Large intestine (tissue), 3 donors: ENCODE measurements at regions not wholly inside any gene's neighbourhood (a gene's known extent, or its start where the extent isn't known, plus 50 kb on each side); places are given as distances from the start of the nearest gene placed in this dataset.

ENCODE experiments used
- DNase-seq, 2 donors: peaks; one replicate each; pipeline versions ENCODE4 v3.0.0 to v3.0.0-alpha.2; 2013
- H3K27ac ChIP-seq: one replicate; pipeline ENCODE4 v1.5.1; 2013; ENCODE audit warnings: low read length
- H3K27me3 ChIP-seq: 2 replicates; pipeline ENCODE4 v1.6.1; 2013; ENCODE audit warnings: low read length; ENCODE audit not compliant: control insufficient read depth, insufficient read depth
- H3K36me3 ChIP-seq: 2 replicates; pipeline ENCODE4 v1.6.1; 2013; ENCODE audit warnings: low read length; ENCODE audit not compliant: control insufficient read depth, insufficient read depth
- H3K4me1 ChIP-seq: one replicate; pipeline ENCODE4 v1.6.1; 2013; ENCODE audit warnings: low read length; ENCODE audit not compliant: control insufficient read depth, insufficient read depth
- H3K4me3 ChIP-seq: one replicate; pipeline ENCODE4 v1.5.1; 2013; ENCODE audit warnings: low read length
- H3K9me3 ChIP-seq: one replicate; pipeline ENCODE4 v1.6.1; 2013; ENCODE audit warnings: mild to moderate bottlenecking, low read depth, low read length, moderate library complexity; ENCODE audit not compliant: control insufficient read depth
- WGBS: methylation state at CpG from one replicate; pipeline ENCODE4 v1.1.5; 2013; ENCODE audit warnings: low lambda C conversion rate; ENCODE audit not compliant: insufficient coverage; 5-methylcytosine and 5-hydroxymethylcytosine counted together

- H3K9me3 ChIP-seq = no peaks in the 10 kb centered on the region
- no peaks in the 10 kb centered on the region for H3K27me3 ChIP-seq
- no peaks in the 10 kb centered on the region for H3K4me1 ChIP-seq
- DNase-seq = no peak
- H3K4me3 ChIP-seq = no peak overlapping the region
- 100% methylated on average over 1 of the region's 2 CpGs for WGBS
- no peaks in the 10 kb centered on the region for H3K36me3 ChIP-seq
- no peak overlapping the region for H3K27ac ChIP-seq
Measured at GRCh38 chr10:76735866-76736265, 901.7 kb downstream of the KCNMA1 start.

- H3K27ac ChIP-seq = no peak overlapping the region
- H3K4me1 ChIP-seq = no peaks in the 10 kb centered on the region
- WGBS = 67% methylated on average over 1 of the region's 5 CpGs
- H3K36me3 ChIP-seq = no peaks in the 10 kb centered on the region
- H3K9me3 ChIP-seq = no peaks in the 10 kb centered on the region
- H3K4me3 ChIP-seq = no peak overlapping the region
- no peaks in the 10 kb centered on the region for H3K27me3 ChIP-seq
- no peak for DNase-seq
Measured at GRCh38 chr10:76733441-76733936, 904.1 kb downstream of the KCNMA1 start.

- no peaks in the 10 kb centered on the region for H3K36me3 ChIP-seq
- no peaks in the 10 kb centered on the region for H3K27me3 ChIP-seq
- no peak overlapping the region for H3K4me3 ChIP-seq
- no peaks in the 10 kb centered on the region for H3K9me3 ChIP-seq
- DNase-seq = no peak
- H3K4me1 ChIP-seq = no peaks in the 10 kb centered on the region
- no CpG with 5 or more reads among the region's 3 CpGs for WGBS
- H3K27ac ChIP-seq = no peak overlapping the region
Measured at GRCh38 chr10:76732306-76732705, 905.3 kb downstream of the KCNMA1 start.

- DNase-seq = peak in 1 of 2 donors; percentile 7
- H3K4me1 ChIP-seq = no peaks in the 10 kb centered on the region
- whole genome bisulfite sequencing = no CpG with 5 or more reads among the region's 1 CpG
Measured at GRCh38 chr10:76729841-76730487, 907.6 kb downstream of the KCNMA1 start.

GRCh38 chr10:76729346-76729745 is 908.3 kb downstream of the KCNMA1 start:
- no peak for DNase-seq
- no peaks in the 10 kb centered on the region for H3K27me3 ChIP-seq
- H3K9me3 ChIP-seq = no peaks in the 10 kb centered on the region
- H3K27ac ChIP-seq = no peak overlapping the region
- H3K4me1 ChIP-seq = no peaks in the 10 kb centered on the region
- H3K36me3 ChIP-seq = no peaks in the 10 kb centered on the region
- H3K4me3 ChIP-seq = no peak overlapping the region

More at GRCh38 chr10:76729841-76730487, 907.6 kb downstream of the KCNMA1 start:
- H3K4me3 ChIP-seq = no peak overlapping the region
- no peaks in the 10 kb centered on the region for H3K36me3 ChIP-seq
- no peaks in the 10 kb centered on the region for H3K9me3 ChIP-seq
- no peak overlapping the region for H3K27ac ChIP-seq
- H3K27me3 ChIP-seq = no peaks in the 10 kb centered on the region

GRCh38 chr10:76727038-76727437 is 910.6 kb downstream of the KCNMA1 start:
- H3K4me1 ChIP-seq = no peaks in the 10 kb centered on the region
- no peak for DNase-seq
- H3K4me3 ChIP-seq = no peak overlapping the region
- no peak overlapping the region for H3K27ac ChIP-seq
- WGBS = no CpG with 5 or more reads among the region's 2 CpGs
- H3K36me3 ChIP-seq = no peaks in the 10 kb centered on the region
- peaks cover 10% of the 10 kb centered on the region for H3K27me3 ChIP-seq
- H3K9me3 ChIP-seq = no peaks in the 10 kb centered on the region

- no CpG with 5 or more reads among the region's 9 CpGs for WGBS
- no peak overlapping the region for H3K27ac ChIP-seq
- H3K4me1 ChIP-seq = no peaks in the 10 kb centered on the region
- peaks cover 10% of the 10 kb centered on the region for H3K27me3 ChIP-seq
- no peak for DNase-seq
- H3K36me3 ChIP-seq = no peaks in the 10 kb centered on the region
- H3K4me3 ChIP-seq = no peak overlapping the region
- no peaks in the 10 kb centered on the region for H3K9me3 ChIP-seq
Measured at GRCh38 chr10:76723844-76724243, 913.8 kb downstream of the KCNMA1 start.

- no peaks in the 10 kb centered on the region for H3K4me1 ChIP-seq
- no peaks in the 10 kb centered on the region for H3K36me3 ChIP-seq
- DNase-seq = no peak
- no peak overlapping the region for H3K4me3 ChIP-seq
- no peaks in the 10 kb centered on the region for H3K9me3 ChIP-seq
- 89% methylated on average over 1 of the region's 1 CpG for WGBS
- no peak overlapping the region for H3K27ac ChIP-seq
- H3K27me3 ChIP-seq = peaks cover 10% of the 10 kb centered on the region
Measured at GRCh38 chr10:76721891-76722505, 915.6 kb downstream of the KCNMA1 start.

GRCh38 chr10:76719006-76719405 is 918.6 kb downstream of the KCNMA1 start:
- no peaks in the 10 kb centered on the region for H3K9me3 ChIP-seq
- peaks cover 7% of the 10 kb centered on the region for H3K27me3 ChIP-seq
- DNase-seq = no peak
- WGBS = 88% methylated on average over 2 of the region's 4 CpGs
- no peaks in the 10 kb centered on the region for H3K36me3 ChIP-seq
- no peak overlapping the region for H3K4me3 ChIP-seq
- H3K4me1 ChIP-seq = no peaks in the 10 kb centered on the region
- H3K27ac ChIP-seq = no peak overlapping the region

GRCh38 chr10:76717141-76717540 is 920.5 kb downstream of the KCNMA1 start:
- no peaks in the 10 kb centered on the region for H3K27me3 ChIP-seq
- WGBS = 57% methylated on average over 1 of the region's 1 CpG
- H3K4me1 ChIP-seq = no peaks in the 10 kb centered on the region
- no peak overlapping the region for H3K4me3 ChIP-seq
- no peak for DNase-seq
- no peak overlapping the region for H3K27ac ChIP-seq
- no peaks in the 10 kb centered on the region for H3K9me3 ChIP-seq
- H3K36me3 ChIP-seq = no peaks in the 10 kb centered on the region
